HepG2 (cell line): ENCODE measurements at regions not wholly inside any gene's neighbourhood (a gene's known extent, or its start where the extent isn't known, plus 50 kb on each side); places are given as distances from the start of the nearest gene placed in this dataset.

Experiments
- ATF7-NPFF ChIP-seq: sonication (generic); formaldehyde crosslinking; IDR thresholded peaks from 2 replicates; pipeline ENCODE4 v1.8.1; 2023; ENCODE audit warnings: mild to moderate bottlenecking, low read depth, missing genetic modification reagents, moderate library complexity
- CEBPB ChIP-seq: IDR thresholded peaks from 2 replicates; pipeline ENCODE4 v1.6.1; 2011; ENCODE audit warnings: low read depth, low read length, improper control_type of control experiment, borderline replicate concordance
- CTCF ChIP-seq: sonication (generic); formaldehyde crosslinking; IDR thresholded peaks from 2 replicates; pipeline ENCODE4 v1.5.0; 2020; ENCODE audit warnings: mild to moderate bottlenecking, missing genetic modification reagents, moderate library complexity
- FOXK2 ChIP-seq: fragments of 450-650 bp; IDR thresholded peaks from 2 replicates; pipeline ENCODE4 v1.6.1; 2016
- HES4 ChIP-seq: sonication (generic); formaldehyde crosslinking; IDR thresholded peaks from 2 replicates; pipeline ENCODE4 v1.9.0; 2021; ENCODE audit warnings: mild to moderate bottlenecking, missing genetic modification reagents, borderline replicate concordance
- KAT8 ChIP-seq: IDR thresholded peaks from 2 replicates; pipeline ENCODE4 v1.6.1; 2016; ENCODE audit warnings: missing genetic modification reagents, missing compliant biosample characterization
- MYNN ChIP-seq: sonication (generic); formaldehyde crosslinking; IDR thresholded peaks from 2 replicates; pipeline ENCODE4 v1.4.0; 2020; ENCODE audit warnings: mild to moderate bottlenecking, low read depth, missing genetic modification reagents
- NFYB ChIP-seq: sonication (generic); formaldehyde crosslinking; IDR thresholded peaks from 2 replicates; pipeline ENCODE4 v1.4.0; 2020; ENCODE audit warnings: missing genetic modification reagents
- YEATS4 ChIP-seq: sonication (generic); formaldehyde crosslinking; IDR thresholded peaks from 2 replicates; pipeline ENCODE4 v1.4.0; 2020; ENCODE audit warnings: missing genetic modification reagents, borderline replicate concordance
- ZNF256 ChIP-seq: sonication (generic); formaldehyde crosslinking; conservative IDR thresholded peaks from 2 replicates; pipeline ENCODE4 v1.4.0; 2020; ENCODE audit warnings: missing genetic modification reagents
- TF ChIP-seq, protein P1 (sequence below): sonication (generic); formaldehyde crosslinking; IDR thresholded peaks from 2 replicates; pipeline ENCODE4 v1.9.0; 2022; ENCODE audit warnings: missing genetic modification reagents, mild to moderate bottlenecking, borderline replicate concordance

GRCh38 chr12:131611416-131612091 is 99.3 kb upstream of the SFSWAP start:
- TF ChIP-seq CTCF (CRISPR knock-in tag) (no peak), ATF7-NPFF (CRISPR knock-in tag) (no peak), YEATS4 (CRISPR knock-in tag) (no peak), HES4 (CRISPR knock-in tag) (no peak), FOXK2 (no peak), NFYB (CRISPR knock-in tag) (no peak), ZNF256 (CRISPR knock-in tag) (no peak), CEBPB (no peak), KAT8 (CRISPR knock-in tag) (no peak), MYNN (CRISPR knock-in tag) (no peak)
- TF ChIP-seq, protein P1, sequence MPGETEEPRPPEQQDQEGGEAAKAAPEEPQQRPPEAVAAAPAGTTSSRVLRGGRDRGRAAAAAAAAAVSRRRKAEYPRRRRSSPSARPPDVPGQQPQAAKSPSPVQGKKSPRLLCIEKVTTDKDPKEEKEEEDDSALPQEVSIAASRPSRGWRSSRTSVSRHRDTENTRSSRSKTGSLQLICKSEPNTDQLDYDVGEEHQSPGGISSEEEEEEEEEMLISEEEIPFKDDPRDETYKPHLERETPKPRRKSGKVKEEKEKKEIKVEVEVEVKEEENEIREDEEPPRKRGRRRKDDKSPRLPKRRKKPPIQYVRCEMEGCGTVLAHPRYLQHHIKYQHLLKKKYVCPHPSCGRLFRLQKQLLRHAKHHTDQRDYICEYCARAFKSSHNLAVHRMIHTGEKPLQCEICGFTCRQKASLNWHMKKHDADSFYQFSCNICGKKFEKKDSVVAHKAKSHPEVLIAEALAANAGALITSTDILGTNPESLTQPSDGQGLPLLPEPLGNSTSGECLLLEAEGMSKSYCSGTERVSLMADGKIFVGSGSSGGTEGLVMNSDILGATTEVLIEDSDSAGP (CRISPR knock-in tag) = no peak
